Right atrium auricular region (tissue), 2 donors: ENCODE measurements at regions not wholly inside any gene's neighbourhood (a gene's known extent, or its start where the extent isn't known, plus 50 kb on each side); places are given as distances from the start of the nearest gene placed in this dataset.

Experiments used
- DNase-seq: peaks from one replicate; pipeline ENCODE4 v3.0.0-alpha.2; 2019; ENCODE audit warnings: low spot score
- H3K27ac ChIP-seq, 2 donors: fragments of 200-600 bp; sonication (generic); 1 replicate in 1 of 2; 2 replicates in 1 of 2; pipeline ENCODE4 v1.5.1; 2016 to 2019
- H3K27me3 ChIP-seq, 2 donors: fragments of 200-600 bp; sonication (generic); one replicate each; pipeline versions ENCODE4 v1.5.1 to v1.6.0; 2017 to 2019
- H3K36me3 ChIP-seq: fragments of 200-600 bp; sonication (generic); one replicate; pipeline ENCODE4 v1.5.1; 2016
- H3K4me1 ChIP-seq, 2 donors: fragments of 200-600 bp; sonication (generic); one replicate each; pipeline versions ENCODE4 v1.5.1 to v1.6.0; 2017 to 2019
- H3K4me3 ChIP-seq, 2 donors: fragments of 200-600 bp; sonication (generic); 1 replicate in 1 of 2; 2 replicates in 1 of 2; pipeline ENCODE4 v1.5.1; 2017 to 2019; ENCODE audit warnings: mild to moderate bottlenecking in 1 of 2, moderate library complexity in 1 of 2
- H3K9me3 ChIP-seq, 2 donors: fragments of 200-600 bp; sonication (generic); one replicate each; pipeline ENCODE4 v1.5.1; 2019
- TF ChIP-seq, protein P1 (sequence below), 2 donors: fragments of 200-600 bp; sonication (generic); IDR thresholded peaks; one replicate each; pipeline ENCODE4 v1.5.1; 2019; ENCODE audit warnings: antibody characterized with exemption in 2 of 2

DNA sequence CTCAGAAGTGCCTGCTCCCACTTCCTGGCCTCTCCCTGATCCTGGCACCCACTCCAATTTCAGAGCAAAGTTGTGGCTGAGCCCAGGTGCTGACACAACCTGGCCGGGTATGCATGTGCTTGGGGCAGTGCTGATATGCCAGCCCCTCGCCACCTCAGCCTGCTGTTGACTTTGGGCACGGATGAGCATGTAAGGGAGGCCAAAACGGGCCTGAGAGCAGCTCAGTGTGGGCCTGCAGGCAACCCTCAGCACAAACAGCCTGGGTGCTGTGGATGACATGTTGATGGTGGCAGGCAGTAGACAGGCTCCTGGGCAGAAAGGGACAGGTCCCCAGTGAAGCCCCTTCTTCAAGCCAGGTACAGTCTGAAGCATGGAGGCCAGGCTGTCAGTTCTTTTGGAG, 553.6 kb upstream of the FSIP2 start:
- no peak for DNase-seq
- H3K4me1 ChIP-seq, result no peaks in the 10 kb centered on the region
- TF ChIP-seq, protein P1, sequence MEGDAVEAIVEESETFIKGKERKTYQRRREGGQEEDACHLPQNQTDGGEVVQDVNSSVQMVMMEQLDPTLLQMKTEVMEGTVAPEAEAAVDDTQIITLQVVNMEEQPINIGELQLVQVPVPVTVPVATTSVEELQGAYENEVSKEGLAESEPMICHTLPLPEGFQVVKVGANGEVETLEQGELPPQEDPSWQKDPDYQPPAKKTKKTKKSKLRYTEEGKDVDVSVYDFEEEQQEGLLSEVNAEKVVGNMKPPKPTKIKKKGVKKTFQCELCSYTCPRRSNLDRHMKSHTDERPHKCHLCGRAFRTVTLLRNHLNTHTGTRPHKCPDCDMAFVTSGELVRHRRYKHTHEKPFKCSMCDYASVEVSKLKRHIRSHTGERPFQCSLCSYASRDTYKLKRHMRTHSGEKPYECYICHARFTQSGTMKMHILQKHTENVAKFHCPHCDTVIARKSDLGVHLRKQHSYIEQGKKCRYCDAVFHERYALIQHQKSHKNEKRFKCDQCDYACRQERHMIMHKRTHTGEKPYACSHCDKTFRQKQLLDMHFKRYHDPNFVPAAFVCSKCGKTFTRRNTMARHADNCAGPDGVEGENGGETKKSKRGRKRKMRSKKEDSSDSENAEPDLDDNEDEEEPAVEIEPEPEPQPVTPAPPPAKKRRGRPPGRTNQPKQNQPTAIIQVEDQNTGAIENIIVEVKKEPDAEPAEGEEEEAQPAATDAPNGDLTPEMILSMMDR (IDR thresholded peaks at IDR 0.05), result no peak
- H3K4me3 ChIP-seq, result no peak overlapping the region
- no peaks in the 10 kb centered on the region for H3K9me3 ChIP-seq
- no peaks in the 10 kb centered on the region for H3K36me3 ChIP-seq
- no peaks in the 10 kb centered on the region for H3K27me3 ChIP-seq
- H3K27ac ChIP-seq, result no peak overlapping the region

DNA sequence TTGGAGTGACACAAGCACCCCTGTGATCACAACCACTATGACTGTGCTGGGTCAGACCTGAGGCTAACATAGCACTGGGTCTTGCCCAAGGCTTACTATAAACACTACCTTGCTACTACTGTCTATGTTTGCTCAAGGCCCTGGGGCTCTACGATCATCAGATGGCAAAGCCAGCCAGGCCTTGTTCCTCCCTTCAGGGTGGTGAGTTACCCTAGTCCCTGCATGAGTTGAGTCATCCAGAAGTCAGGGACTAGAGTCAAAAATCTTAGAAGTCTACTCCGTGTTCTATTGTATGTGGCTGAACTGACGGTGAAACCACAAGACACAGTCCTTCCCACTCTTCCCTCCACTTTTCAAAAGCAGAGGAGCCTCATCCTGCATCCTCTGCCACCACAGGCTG, 551.2 kb upstream of the FSIP2 start:
- no peaks in the 10 kb centered on the region for H3K9me3 ChIP-seq
- no peak for DNase-seq
- TF ChIP-seq, protein P1 (IDR thresholded peaks at IDR 0.05), result no peak
- H3K27ac ChIP-seq, result no peak overlapping the region
- H3K36me3 ChIP-seq, result no peaks in the 10 kb centered on the region
- H3K4me3 ChIP-seq, result no peak overlapping the region
- no peaks in the 10 kb centered on the region for H3K27me3 ChIP-seq
- H3K4me1 ChIP-seq, result no peaks in the 10 kb centered on the region

DNA sequence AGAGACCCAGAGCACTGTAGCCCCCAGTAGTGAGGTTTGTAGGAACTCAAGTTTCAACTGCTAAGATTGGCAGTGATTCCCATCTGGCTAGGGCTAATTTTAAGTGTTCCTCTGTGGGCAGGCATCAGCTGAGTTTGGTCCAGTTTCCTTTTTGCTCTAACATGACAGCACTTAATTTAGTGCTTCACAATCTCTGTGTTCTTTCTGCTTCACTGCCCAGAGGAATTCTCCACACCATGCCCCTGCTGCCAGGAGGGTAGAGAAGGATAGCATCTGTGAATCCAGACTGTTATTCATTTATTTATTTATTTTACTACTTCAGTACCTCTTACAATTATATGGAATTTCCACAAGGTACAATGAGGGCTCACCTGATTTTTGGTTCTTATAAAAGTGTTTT, 549.9 kb upstream of the FSIP2 start:
- TF ChIP-seq, protein P1 (IDR thresholded peaks at IDR 0.05), result no peak
- H3K4me3 ChIP-seq, result no peak overlapping the region
- H3K4me1 ChIP-seq, result no peaks in the 10 kb centered on the region
- no peak for DNase-seq
- H3K27ac ChIP-seq, result no peak overlapping the region
- H3K9me3 ChIP-seq, result no peaks in the 10 kb centered on the region
- H3K36me3 ChIP-seq, result no peaks in the 10 kb centered on the region
- H3K27me3 ChIP-seq, result no peaks in the 10 kb centered on the region

DNA sequence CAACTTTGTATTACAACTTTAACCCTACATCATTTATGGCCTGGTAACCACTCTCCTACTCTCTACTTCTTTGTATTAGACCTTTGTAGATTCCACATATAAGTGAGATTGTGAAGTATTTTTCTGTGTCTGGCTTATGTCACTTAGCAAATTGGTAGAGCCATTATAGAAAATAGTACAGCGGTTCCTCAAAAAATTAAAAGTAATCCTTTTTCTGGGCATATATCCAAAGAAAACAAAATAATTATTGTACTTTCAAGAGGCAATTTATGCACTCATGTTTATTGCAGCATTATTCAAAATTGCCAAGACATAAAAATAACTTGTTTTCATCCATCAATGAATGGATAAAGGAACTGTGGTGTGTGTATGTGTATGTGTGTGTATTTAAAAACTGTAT, 537.5 kb upstream of the FSIP2 start:
- DNase-seq, result no peak
- no peak overlapping the region for H3K4me3 ChIP-seq
- H3K36me3 ChIP-seq, result no peaks in the 10 kb centered on the region
- TF ChIP-seq, protein P1 (IDR thresholded peaks at IDR 0.05), result no peak
- no peaks in the 10 kb centered on the region for H3K27me3 ChIP-seq
- no peak overlapping the region for H3K27ac ChIP-seq
- H3K9me3 ChIP-seq, result no peaks in the 10 kb centered on the region
- H3K4me1 ChIP-seq, result no peaks in the 10 kb centered on the region

DNA sequence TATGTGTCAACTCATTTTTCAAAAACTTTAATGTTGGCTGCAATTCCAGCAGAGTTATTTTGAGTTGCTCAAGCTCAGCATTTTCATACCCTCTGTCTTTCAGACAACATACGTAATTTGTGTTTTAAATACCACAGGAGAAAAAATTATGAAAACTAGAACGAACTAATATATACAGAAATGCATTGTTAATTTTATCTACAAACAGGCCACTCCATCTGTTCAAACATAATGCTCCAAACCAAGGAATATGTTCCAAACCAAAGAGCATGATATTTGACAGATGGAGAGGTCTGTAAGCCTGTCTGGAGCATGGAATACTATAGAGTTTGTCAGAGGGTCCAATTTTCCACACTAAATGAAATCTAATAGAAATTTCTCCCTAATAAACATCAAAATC, 536.2 kb upstream of the FSIP2 start:
- no peaks in the 10 kb centered on the region for H3K9me3 ChIP-seq
- H3K36me3 ChIP-seq, result no peaks in the 10 kb centered on the region
- TF ChIP-seq, protein P1 (IDR thresholded peaks at IDR 0.05), result no peak
- no peak for DNase-seq
- H3K27me3 ChIP-seq, result no peaks in the 10 kb centered on the region
- no peaks in the 10 kb centered on the region for H3K4me1 ChIP-seq
- no peak overlapping the region for H3K4me3 ChIP-seq
- no peak overlapping the region for H3K27ac ChIP-seq

GRCh38 chr2:185202945-185203528, 535.6 kb upstream of the FSIP2 start:
- H3K36me3 ChIP-seq, result no peaks in the 10 kb centered on the region
- TF ChIP-seq, protein P1 (IDR thresholded peaks at IDR 0.05), result no peak
- no peak for DNase-seq
- H3K27me3 ChIP-seq, result no peaks in the 10 kb centered on the region
- no peaks in the 10 kb centered on the region for H3K4me1 ChIP-seq
- no peak overlapping the region for H3K27ac ChIP-seq
- no peak overlapping the region for H3K4me3 ChIP-seq
- H3K9me3 ChIP-seq, result no peaks in the 10 kb centered on the region
